GM21737 (cell line): ENCODE measurements at regions not wholly inside any gene's neighbourhood (a gene's known extent, or its start where the extent isn't known, plus 50 kb on each side); places are given as distances from the start of the nearest gene placed in this dataset.

Experiments
- ATAC-seq: cut with Tn5 transposase; IDR thresholded peaks from one replicate; pipeline ENCODE4 v1.9.1; 2021; ENCODE audit warnings: mild to moderate bottlenecking, moderate library complexity; ENCODE audit not compliant: unreplicated experiment

- no peak for ATAC-seq
Observed at GRCh38 chr6:22925920-22926789, 356.8 kb downstream of the HDGFL1 start.

GRCh38 chr6:22926790-22927354, 357.5 kb downstream of the HDGFL1 start:
- ATAC-seq = no peak

- ATAC-seq = no peak
Observed at GRCh38 chr6:22928775-22929174, 359.4 kb downstream of the HDGFL1 start.

GRCh38 chr6:22929311-22929985, 360.1 kb downstream of the HDGFL1 start:
- no peak for ATAC-seq

GRCh38 chr6:22940581-22941290, 371.4 kb downstream of the HDGFL1 start:
- ATAC-seq = no peak

- no peak for ATAC-seq
Observed at GRCh38 chr6:22942403-22942802, 373.0 kb downstream of the HDGFL1 start.

GRCh38 chr6:22943327-22943726, 374.0 kb downstream of the HDGFL1 start:
- no peak for ATAC-seq

GRCh38 chr6:22949967-22950366, 380.6 kb downstream of the HDGFL1 start:
- no peak for ATAC-seq

- no peak for ATAC-seq
Observed at GRCh38 chr6:22952097-22952496, 382.7 kb downstream of the HDGFL1 start.

- peak; percentile 78 for ATAC-seq
Observed at GRCh38 chr6:22954749-22955385, 385.5 kb downstream of the HDGFL1 start.

GRCh38 chr6:22956029-22956681, 386.8 kb downstream of the HDGFL1 start:
- ATAC-seq = no peak

- no peak for ATAC-seq
Observed at GRCh38 chr6:22958677-22959076, 389.3 kb downstream of the HDGFL1 start.

GRCh38 chr6:22959571-22959970, 390.2 kb downstream of the HDGFL1 start:
- ATAC-seq = no peak

- ATAC-seq = no peak
Observed at GRCh38 chr6:22964334-22964733, 395.0 kb downstream of the HDGFL1 start.

- no peak for ATAC-seq
Observed at GRCh38 chr6:22965889-22966288, 396.5 kb downstream of the HDGFL1 start.

- no peak for ATAC-seq
Observed at GRCh38 chr6:22966691-22967422, 397.5 kb downstream of the HDGFL1 start.

GRCh38 chr6:22970004-22970403, 400.6 kb downstream of the HDGFL1 start:
- ATAC-seq = no peak

- no peak for ATAC-seq
Observed at GRCh38 chr6:22972771-22973170, 403.4 kb downstream of the HDGFL1 start.

- ATAC-seq = no peak
Observed at GRCh38 chr6:22975079-22975478, 405.7 kb downstream of the HDGFL1 start.

GRCh38 chr6:22980446-22980845, 411.1 kb downstream of the HDGFL1 start:
- ATAC-seq = no peak
